Vagina (tissue), 2 donors: ENCODE measurements at regions not wholly inside any gene's neighbourhood (a gene's known extent, or its start where the extent isn't known, plus 50 kb on each side); places are given as distances from the start of the nearest gene placed in this dataset.

Experiments
- DNase-seq, 2 donors: peaks; one replicate each; pipeline ENCODE4 v3.0.0-alpha.2; 2017; ENCODE audit errors: extremely low spot score in 2 of 2
- H3K27ac ChIP-seq: fragments of 200-600 bp; sonication (generic); one replicate; pipeline ENCODE4 v1.5.1; 2019
- H3K27me3 ChIP-seq: fragments of 200-600 bp; sonication (generic); one replicate; pipeline ENCODE4 v1.5.1; 2019
- H3K36me3 ChIP-seq, 2 donors: fragments of 200-600 bp; sonication (generic); one replicate each; pipeline ENCODE4 v1.5.1; 2017 to 2019
- H3K4me1 ChIP-seq: fragments of 200-600 bp; sonication (generic); one replicate; pipeline ENCODE4 v1.5.1; 2019
- H3K4me3 ChIP-seq, 2 donors: fragments of 200-600 bp; sonication (generic); 1 replicate in 1 of 2; 2 replicates in 1 of 2; pipeline ENCODE4 v1.5.1; 2016 to 2019
- H3K9me3 ChIP-seq: fragments of 200-600 bp; sonication (generic); one replicate; pipeline ENCODE4 v1.5.1; 2019
- POLR2A ChIP-seq, 2 donors: fragments of 450-650 bp; IDR thresholded peaks; one replicate each; pipeline ENCODE4 v1.6.1; 2017; ENCODE audit warnings: antibody characterized with exemption in 2 of 2, mild to moderate bottlenecking in 2 of 2, moderate library complexity in 2 of 2
- POLR2AphosphoS5 ChIP-seq, 2 donors: sonication (generic); formaldehyde crosslinking; IDR thresholded peaks; one replicate each; pipeline ENCODE4 v1.9.0; 2017; ENCODE audit warnings: antibody characterized with exemption in 2 of 2, mild to moderate bottlenecking in 2 of 2, low read depth in 1 of 2; ENCODE audit not compliant: insufficient read depth in 1 of 2
- intact Hi-C: fragments of 100-400 bp; cut with DNase I; formaldehyde crosslinking; loops from one replicate; pipeline ENCODE4 v1.15.1; 2023
- TF ChIP-seq, protein P1 (sequence below), 3 experiments: fragments of 450-650 bp in 2 of 3; fragments of 200-600 bp in 1 of 3; sonication (generic) in 1 of 3; IDR thresholded peaks; one replicate each; pipeline ENCODE4 v1.5.1; 2017 to 2019; ENCODE audit warnings: antibody characterized with exemption in 3 of 3, mild to moderate bottlenecking in 2 of 3, moderate library complexity in 2 of 3

GRCh38 chr2:8547284-8548064, 134.4 kb upstream of the ID2 start:
- H3K4me3 ChIP-seq = no peak overlapping the region
- H3K27ac ChIP-seq = no peak overlapping the region
- DNase-seq = peak in 1 of 2 donors; percentile 84
- H3K9me3 ChIP-seq = no peaks in the 10 kb centered on the region
- H3K27me3 ChIP-seq = no peaks in the 10 kb centered on the region
- intact Hi-C loops = no loop called here
- no peaks in the 10 kb centered on the region for H3K36me3 ChIP-seq
- TF ChIP-seq, protein P1, sequence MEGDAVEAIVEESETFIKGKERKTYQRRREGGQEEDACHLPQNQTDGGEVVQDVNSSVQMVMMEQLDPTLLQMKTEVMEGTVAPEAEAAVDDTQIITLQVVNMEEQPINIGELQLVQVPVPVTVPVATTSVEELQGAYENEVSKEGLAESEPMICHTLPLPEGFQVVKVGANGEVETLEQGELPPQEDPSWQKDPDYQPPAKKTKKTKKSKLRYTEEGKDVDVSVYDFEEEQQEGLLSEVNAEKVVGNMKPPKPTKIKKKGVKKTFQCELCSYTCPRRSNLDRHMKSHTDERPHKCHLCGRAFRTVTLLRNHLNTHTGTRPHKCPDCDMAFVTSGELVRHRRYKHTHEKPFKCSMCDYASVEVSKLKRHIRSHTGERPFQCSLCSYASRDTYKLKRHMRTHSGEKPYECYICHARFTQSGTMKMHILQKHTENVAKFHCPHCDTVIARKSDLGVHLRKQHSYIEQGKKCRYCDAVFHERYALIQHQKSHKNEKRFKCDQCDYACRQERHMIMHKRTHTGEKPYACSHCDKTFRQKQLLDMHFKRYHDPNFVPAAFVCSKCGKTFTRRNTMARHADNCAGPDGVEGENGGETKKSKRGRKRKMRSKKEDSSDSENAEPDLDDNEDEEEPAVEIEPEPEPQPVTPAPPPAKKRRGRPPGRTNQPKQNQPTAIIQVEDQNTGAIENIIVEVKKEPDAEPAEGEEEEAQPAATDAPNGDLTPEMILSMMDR (IDR thresholded peaks at IDR 0.05) = no peak
- TF ChIP-seq POLR2A (IDR thresholded peaks at IDR 0.05) (no peak), POLR2AphosphoS5 (IDR thresholded peaks at IDR 0.05; ENCODE audit: insufficient read depth in 1 of 2, low read depth in 1 of 2) (no peak)
- H3K4me1 ChIP-seq = peaks cover 21% of the 10 kb centered on the region

DNA sequence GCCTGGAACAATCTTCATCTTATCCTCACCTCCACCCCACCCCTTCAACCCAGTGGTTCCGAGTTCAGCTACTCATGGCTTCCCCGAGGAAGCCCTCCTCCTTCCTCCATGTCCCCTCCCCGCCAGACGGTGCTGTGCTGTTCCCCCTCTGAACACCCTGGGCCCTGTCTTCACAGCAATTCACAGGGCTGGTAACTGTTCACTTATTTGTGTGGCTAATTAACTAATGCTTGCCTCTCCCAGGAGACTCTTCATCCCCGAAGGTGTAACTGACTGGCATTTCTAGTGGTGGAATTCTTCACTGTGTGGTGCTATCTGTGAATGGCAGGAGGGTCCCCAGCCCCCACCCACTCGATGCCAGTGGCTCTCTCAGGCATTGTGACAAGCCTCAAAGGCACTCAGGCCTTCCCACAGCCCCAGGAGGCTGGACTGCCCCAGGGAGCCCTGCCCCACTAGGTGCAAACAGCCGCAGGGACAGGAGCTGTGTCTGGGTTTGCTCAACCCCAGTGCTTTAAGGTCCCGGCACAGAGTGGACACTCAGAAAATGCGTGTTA, 133.7 kb upstream of the ID2 start:
- Histone ChIP-seq H3K27me3 (no peaks in the 10 kb centered on the region), H3K4me3 (no peak overlapping the region), H3K36me3 (no peaks in the 10 kb centered on the region), H3K27ac (no peak overlapping the region), H3K4me1 (peaks cover 19% of the 10 kb centered on the region), H3K9me3 (no peaks in the 10 kb centered on the region)
- TF ChIP-seq POLR2A (IDR thresholded peaks at IDR 0.05) = no peak
- TF ChIP-seq, protein P1 (IDR thresholded peaks at IDR 0.05) = no peak
- no peak for TF ChIP-seq POLR2AphosphoS5 (IDR thresholded peaks at IDR 0.05; ENCODE audit: insufficient read depth in 1 of 2, low read depth in 1 of 2)
- intact Hi-C loops = no loop called here
- peak in 1 of 2 donors; percentile 74 for DNase-seq

GRCh38 chr2:8548619-8549150, 133.2 kb upstream of the ID2 start:
- Histone ChIP-seq H3K4me3 (no peak overlapping the region), H3K36me3 (no peaks in the 10 kb centered on the region), H3K27ac (no peak overlapping the region), H3K27me3 (no peaks in the 10 kb centered on the region), H3K4me1 (peaks cover 14% of the 10 kb centered on the region), H3K9me3 (no peaks in the 10 kb centered on the region)
- intact Hi-C loops = no loop called here
- TF ChIP-seq POLR2AphosphoS5 (IDR thresholded peaks at IDR 0.05; ENCODE audit: insufficient read depth in 1 of 2, low read depth in 1 of 2) = no peak
- TF ChIP-seq, protein P1 (IDR thresholded peaks at IDR 0.05) = no peak
- no peak for TF ChIP-seq POLR2A (IDR thresholded peaks at IDR 0.05)
- DNase-seq = peak in 1 of 2 donors; percentile 80

GRCh38 chr2:8549273-8549922, 132.5 kb upstream of the ID2 start:
- intact Hi-C loops = no loop called here
- Histone ChIP-seq H3K27ac (no peak overlapping the region), H3K4me1 (peaks cover 10% of the 10 kb centered on the region), H3K4me3 (no peak overlapping the region), H3K27me3 (no peaks in the 10 kb centered on the region), H3K9me3 (no peaks in the 10 kb centered on the region), H3K36me3 (no peaks in the 10 kb centered on the region)
- no peak for DNase-seq
- TF ChIP-seq POLR2A (IDR thresholded peaks at IDR 0.05) (no peak), POLR2AphosphoS5 (IDR thresholded peaks at IDR 0.05; ENCODE audit: insufficient read depth in 1 of 2, low read depth in 1 of 2) (no peak)
- TF ChIP-seq, protein P1 (IDR thresholded peaks at IDR 0.05) = no peak
